PC-9 (cell line): ENCODE measurements at regions not wholly inside any gene's neighbourhood (a gene's known extent, or its start where the extent isn't known, plus 50 kb on each side); places are given as distances from the start of the nearest gene placed in this dataset.

ENCODE experiments used
- BruUV-seq: library from RNA; stranded (reverse); fragments of 400-500 nt; replicated peaks from 2 replicates; lab custom pipeline; 2021; lab: Mats Ljungman, UMichigan
- CTCF ChIA-PET: fragments of 300-600 bp; sonication (Branson Sonifier 250); formaldehyde crosslinking; loops from one replicate; lab custom pipeline; 2022; ENCODE audit warnings: antibody characterized with exemption; lab: Charles Lee
- POLR2A ChIA-PET: fragments of 300-600 bp; sonication (Branson Sonifier 250); formaldehyde crosslinking; loops from one replicate; lab custom pipeline; 2022; ENCODE audit warnings: antibody characterized with exemption; ENCODE audit not compliant: unreplicated experiment; lab: Charles Lee
- DNase-seq, 2 experiments: peaks; one replicate each; pipeline versions ENCODE4 v3.0.0 to v3.0.0-alpha.2; 2015 to 2022; ENCODE audit warnings: mixed read lengths in 1 of 2
- H2AFZ ChIP-seq: fragments of 200-600 bp; sonication (generic); 2 replicates; pipeline ENCODE4 v1.8.1; 2017; ENCODE audit warnings: antibody characterized with exemption
- H3F3A ChIP-seq: fragments of 200-600 bp; sonication (generic); 2 replicates; pipeline ENCODE4 v1.8.1; 2017; ENCODE audit warnings: antibody characterized with exemption, mild to moderate bottlenecking, low read depth; ENCODE audit not compliant: insufficient read depth
- H3K27ac ChIP-seq: fragments of 200-600 bp; sonication (generic); 2 replicates; pipeline ENCODE4 v1.6.1; 2016; ENCODE audit warnings: mixed run types
- H3K27me3 ChIP-seq: fragments of 200-600 bp; sonication (generic); 2 replicates; pipeline ENCODE4 v1.6.1; 2016; ENCODE audit warnings: low read depth, mixed run types; ENCODE audit not compliant: insufficient read depth
- H3K36me3 ChIP-seq: fragments of 200-600 bp; sonication (generic); 2 replicates; pipeline ENCODE4 v1.6.1; 2016; ENCODE audit warnings: low read depth, mixed run types
- H3K4me1 ChIP-seq: fragments of 200-600 bp; sonication (generic); replicated peaks from 2 replicates; pipeline ENCODE4 v1.6.1; 2016; ENCODE audit warnings: mixed run types; ENCODE audit not compliant: insufficient read depth
- H3K4me2 ChIP-seq: fragments of 200-600 bp; sonication (generic); 2 replicates; pipeline ENCODE4 v1.6.1; 2017; ENCODE audit warnings: mixed run types
- H3K4me3 ChIP-seq: fragments of 200-600 bp; sonication (generic); 2 replicates; pipeline ENCODE4 v1.6.1; 2016; ENCODE audit warnings: mixed run types
- H3K79me2 ChIP-seq: fragments of 200-600 bp; sonication (generic); 2 replicates; pipeline ENCODE4 v1.6.1; 2017; ENCODE audit warnings: low read depth, mixed run types
- H3K9me2 ChIP-seq: fragments of 200-600 bp; sonication (generic); 2 replicates; pipeline ENCODE4 v1.8.1; 2017; ENCODE audit warnings: mild to moderate bottlenecking; ENCODE audit not compliant: insufficient read depth
- H3K9me3 ChIP-seq: fragments of 200-600 bp; sonication (generic); 2 replicates; pipeline ENCODE4 v1.8.1; 2016; ENCODE audit warnings: low read depth; ENCODE audit not compliant: insufficient read depth
- H4K20me1 ChIP-seq: fragments of 200-600 bp; sonication (generic); 2 replicates; pipeline ENCODE4 v1.8.1; 2017; ENCODE audit not compliant: insufficient read depth
- EZH2 ChIP-seq: fragments of 200-600 bp; sonication (generic); IDR thresholded peaks from 2 replicates; pipeline ENCODE4 v1.8.0; 2017; ENCODE audit warnings: antibody characterized with exemption, low read depth
- intact Hi-C: fragments of 100-400 bp; cut with micrococcal nuclease; formaldehyde crosslinking; loops from one replicate; pipeline ENCODE4 v1.10.0; 2022; ENCODE audit not compliant: unreplicated experiment
- TF ChIP-seq, protein P1 (sequence below): fragments of 200-600 bp; sonication (generic); conservative IDR thresholded peaks from 2 replicates; pipeline ENCODE4 v1.6.1; 2017; ENCODE audit warnings: mixed run types, antibody characterized with exemption, mild to moderate bottlenecking, moderate library complexity

DNA sequence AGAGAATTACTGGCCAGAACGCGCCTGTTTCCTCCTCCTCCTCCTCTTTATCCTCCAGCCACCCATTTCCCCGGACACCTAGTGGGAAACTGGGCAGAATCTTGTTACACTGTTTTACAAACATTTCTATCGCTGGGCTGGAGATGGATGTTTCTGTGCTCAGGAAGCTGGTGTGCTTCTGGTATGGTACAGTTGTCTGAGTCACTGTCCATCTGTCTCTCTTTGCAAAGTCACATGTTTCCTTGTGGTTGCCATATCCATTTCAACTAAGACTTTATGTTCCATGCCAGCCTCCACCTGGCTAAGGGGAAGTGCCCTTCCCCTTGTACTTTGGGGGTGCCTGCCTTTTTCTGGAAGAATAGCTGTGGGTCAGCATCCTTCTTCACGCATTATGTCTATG, 52.9 kb upstream of the SLC22A16 start:
- peak in 1 of 2 experiments; percentile 40 for DNase-seq
- no peaks in the 10 kb centered on the region for H3K79me2 ChIP-seq
- TF ChIP-seq, protein P1, sequence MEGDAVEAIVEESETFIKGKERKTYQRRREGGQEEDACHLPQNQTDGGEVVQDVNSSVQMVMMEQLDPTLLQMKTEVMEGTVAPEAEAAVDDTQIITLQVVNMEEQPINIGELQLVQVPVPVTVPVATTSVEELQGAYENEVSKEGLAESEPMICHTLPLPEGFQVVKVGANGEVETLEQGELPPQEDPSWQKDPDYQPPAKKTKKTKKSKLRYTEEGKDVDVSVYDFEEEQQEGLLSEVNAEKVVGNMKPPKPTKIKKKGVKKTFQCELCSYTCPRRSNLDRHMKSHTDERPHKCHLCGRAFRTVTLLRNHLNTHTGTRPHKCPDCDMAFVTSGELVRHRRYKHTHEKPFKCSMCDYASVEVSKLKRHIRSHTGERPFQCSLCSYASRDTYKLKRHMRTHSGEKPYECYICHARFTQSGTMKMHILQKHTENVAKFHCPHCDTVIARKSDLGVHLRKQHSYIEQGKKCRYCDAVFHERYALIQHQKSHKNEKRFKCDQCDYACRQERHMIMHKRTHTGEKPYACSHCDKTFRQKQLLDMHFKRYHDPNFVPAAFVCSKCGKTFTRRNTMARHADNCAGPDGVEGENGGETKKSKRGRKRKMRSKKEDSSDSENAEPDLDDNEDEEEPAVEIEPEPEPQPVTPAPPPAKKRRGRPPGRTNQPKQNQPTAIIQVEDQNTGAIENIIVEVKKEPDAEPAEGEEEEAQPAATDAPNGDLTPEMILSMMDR = no peak
- TF ChIP-seq EZH2 = no peak
- peaks cover 19% of the 10 kb centered on the region for H3F3A ChIP-seq
- no peak overlapping the region for H3K4me3 ChIP-seq
- H4K20me1 ChIP-seq = no peaks in the 10 kb centered on the region
- H3K4me1 ChIP-seq = peaks cover 31% of the 10 kb centered on the region
- no peaks in the 10 kb centered on the region for H3K9me2 ChIP-seq
- H3K9me3 ChIP-seq = peaks cover 24% of the 10 kb centered on the region; the same call in 1 of the 2 replicates
- intact Hi-C loops = loop anchor here (2.0 kb wide), 3 partner anchors 153 to 419 kb away; partner anchors contain the start of gene AMD1
- H3K27me3 ChIP-seq = no peaks in the 10 kb centered on the region
- POLR2A ChIA-PET = no interaction called here
- H3K27ac ChIP-seq = peak overlapping the region; percentile 64
- H3K4me2 ChIP-seq = no peak overlapping the region
- no TSS peak for BruUV-seq
- no peak overlapping the region for H2AFZ ChIP-seq
- H3K36me3 ChIP-seq = no peaks in the 10 kb centered on the region; the same call in 1 of the 2 replicates
- CTCF ChIA-PET = no interaction called here

DNA sequence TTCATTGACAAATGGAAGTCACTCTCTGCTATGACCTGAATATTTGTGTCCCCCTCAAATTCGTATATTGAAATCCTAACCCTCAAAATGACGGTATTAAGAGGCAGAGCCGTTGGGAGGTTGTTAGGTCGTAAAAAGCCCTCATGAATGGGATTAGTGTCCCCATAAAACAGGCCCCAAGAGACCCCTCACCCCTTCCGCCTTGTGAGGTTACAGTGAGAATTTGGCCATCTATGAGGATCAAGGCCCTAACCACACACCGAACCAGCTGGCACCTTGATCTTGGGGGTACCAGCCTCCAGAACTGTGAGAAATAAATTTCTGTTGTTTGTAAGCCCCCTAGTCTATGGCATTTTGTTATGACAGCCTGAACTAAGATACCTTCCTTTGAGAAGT, 52.5 kb upstream of the SLC22A16 start:
- Histone ChIP-seq H3K4me1 (peaks cover 31% of the 10 kb centered on the region), H2AFZ (no peak overlapping the region), H4K20me1 (no peaks in the 10 kb centered on the region), H3K27me3 (no peaks in the 10 kb centered on the region), H3K4me2 (peak overlapping the region; percentile 10; the same call in 1 of the 2 replicates), H3F3A (peaks cover 19% of the 10 kb centered on the region), H3K79me2 (no peaks in the 10 kb centered on the region), H3K27ac (peak overlapping the region; percentile 64), H3K9me3 (peaks cover 20% of the 10 kb centered on the region; the same call in 1 of the 2 replicates), H3K36me3 (no peaks in the 10 kb centered on the region; the same call in 1 of the 2 replicates), H3K4me3 (no peak overlapping the region), H3K9me2 (no peaks in the 10 kb centered on the region)
- ChIA-PET CTCF (interaction anchor here (0.6 to 0.7 kb wide), 2 partner anchors 416 to 943 kb away, joined by 3 to 4 read pairs; no protein-coding TSS in a partner anchor), POLR2A (no interaction called here)
- no peak for DNase-seq
- BruUV-seq = no TSS peak
- TF ChIP-seq, protein P1 = no peak
- no peak for TF ChIP-seq EZH2
- intact Hi-C loops = loop anchor here (1.0 to 2.0 kb wide), 5 partner anchors 46 to 470 kb away; partner anchors contain the start of gene AMD1

DNA sequence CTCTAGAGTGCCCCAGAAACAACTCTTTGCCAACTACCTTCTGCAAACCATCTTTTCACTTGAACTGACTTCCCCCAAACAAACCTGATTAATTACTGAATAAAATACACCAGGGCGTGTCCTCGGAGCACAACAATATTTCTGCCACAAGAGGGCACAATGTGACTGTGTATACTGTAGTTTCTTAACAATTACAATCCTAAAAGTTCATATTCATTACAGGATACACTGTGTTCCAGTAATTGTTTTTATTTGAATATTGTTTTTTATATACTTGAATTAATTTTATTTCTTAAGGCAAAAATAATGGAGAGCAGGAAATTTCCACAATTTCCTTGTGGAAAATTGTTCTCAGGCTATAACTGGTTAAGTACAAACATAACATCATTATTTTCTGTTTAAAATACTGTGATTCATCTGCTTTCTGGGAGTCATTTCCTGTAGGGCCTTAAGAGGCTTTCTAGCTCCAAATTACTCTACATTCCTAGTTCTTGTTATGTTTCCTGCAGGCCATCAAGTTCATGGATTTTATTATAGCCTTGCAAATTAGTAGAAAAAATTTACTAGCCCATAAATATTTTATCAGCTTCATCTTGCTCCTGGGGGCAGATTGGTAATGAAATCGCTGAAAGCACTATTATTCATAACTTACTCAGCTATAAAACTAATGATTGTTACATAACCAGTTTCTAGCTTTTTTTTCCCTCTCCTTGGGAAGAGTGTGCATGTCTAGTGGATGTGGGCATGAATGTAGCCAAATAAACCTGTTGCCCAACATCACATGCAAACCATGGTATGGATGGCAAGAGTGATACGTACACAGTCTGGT, 51.9 kb upstream of the SLC22A16 start:
- Histone ChIP-seq H3K9me3 (peaks cover 24% of the 10 kb centered on the region; the same call in 1 of the 2 replicates), H3K79me2 (no peaks in the 10 kb centered on the region), H2AFZ (no peak overlapping the region), H3K27me3 (no peaks in the 10 kb centered on the region), H3K9me2 (no peaks in the 10 kb centered on the region), H3K4me1 (peaks cover 36% of the 10 kb centered on the region), H3K27ac (peak overlapping the region; percentile 64), H3K4me3 (no peak overlapping the region), H3K4me2 (peak overlapping the region; percentile 10), H3K36me3 (no peaks in the 10 kb centered on the region; the same call in 1 of the 2 replicates), H3F3A (peaks cover 19% of the 10 kb centered on the region), H4K20me1 (no peaks in the 10 kb centered on the region)
- DNase-seq = peak; percentile 43 to 96
- BruUV-seq = no TSS peak
- TF ChIP-seq, protein P1 = peak; percentile 96
- no peak for TF ChIP-seq EZH2
- ChIA-PET POLR2A (no interaction called here), CTCF (interaction anchor here (0.6 to 0.7 kb wide), 2 partner anchors 417 to 944 kb away, joined by 3 to 4 read pairs; no protein-coding TSS in a partner anchor)
- intact Hi-C loops = loop anchor here (1.0 to 2.0 kb wide), 5 partner anchors 45 to 471 kb away; partner anchors contain the start of gene AMD1
